ENCODE measurements at regions not wholly inside any gene's neighbourhood (a gene's known extent, or its start where the extent isn't known, plus 50 kb on each side); places are given as distances from the start of the nearest gene placed in this dataset.

DNA sequence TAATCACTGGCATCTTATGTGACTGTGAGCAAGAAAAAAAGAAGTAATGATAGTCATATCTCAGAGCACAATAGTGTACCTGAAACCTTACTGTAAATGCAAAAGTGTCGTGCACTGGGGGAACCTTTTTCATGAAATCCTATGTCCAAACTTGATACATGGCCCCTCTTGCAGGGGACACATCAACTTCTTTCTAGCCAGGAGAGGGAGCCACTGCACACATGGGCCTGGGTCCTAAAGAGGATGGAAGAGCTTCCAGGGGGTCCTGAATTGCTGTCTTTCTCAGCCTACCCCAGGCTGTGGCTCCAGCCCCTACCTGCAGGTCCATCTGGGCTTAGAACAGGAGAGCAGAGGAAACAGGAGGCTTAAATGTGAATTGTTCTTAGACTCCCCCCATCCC lies 165.7 kb downstream of the SOD2 start:
- TF ChIP-seq, protein P1, sequence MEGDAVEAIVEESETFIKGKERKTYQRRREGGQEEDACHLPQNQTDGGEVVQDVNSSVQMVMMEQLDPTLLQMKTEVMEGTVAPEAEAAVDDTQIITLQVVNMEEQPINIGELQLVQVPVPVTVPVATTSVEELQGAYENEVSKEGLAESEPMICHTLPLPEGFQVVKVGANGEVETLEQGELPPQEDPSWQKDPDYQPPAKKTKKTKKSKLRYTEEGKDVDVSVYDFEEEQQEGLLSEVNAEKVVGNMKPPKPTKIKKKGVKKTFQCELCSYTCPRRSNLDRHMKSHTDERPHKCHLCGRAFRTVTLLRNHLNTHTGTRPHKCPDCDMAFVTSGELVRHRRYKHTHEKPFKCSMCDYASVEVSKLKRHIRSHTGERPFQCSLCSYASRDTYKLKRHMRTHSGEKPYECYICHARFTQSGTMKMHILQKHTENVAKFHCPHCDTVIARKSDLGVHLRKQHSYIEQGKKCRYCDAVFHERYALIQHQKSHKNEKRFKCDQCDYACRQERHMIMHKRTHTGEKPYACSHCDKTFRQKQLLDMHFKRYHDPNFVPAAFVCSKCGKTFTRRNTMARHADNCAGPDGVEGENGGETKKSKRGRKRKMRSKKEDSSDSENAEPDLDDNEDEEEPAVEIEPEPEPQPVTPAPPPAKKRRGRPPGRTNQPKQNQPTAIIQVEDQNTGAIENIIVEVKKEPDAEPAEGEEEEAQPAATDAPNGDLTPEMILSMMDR (IDR thresholded peaks at IDR 0.05) = no peak
- no peak for TF ChIP-seq POLR2A (IDR thresholded peaks at IDR 0.05)
